Activated T-cell treated with anti-CD3 and anti-CD28 coated beads, Interleukin-2, amount 50 U/mL, for 48 hours (primary cell): ENCODE measurements at regions not wholly inside any gene's neighbourhood (a gene's known extent, or its start where the extent isn't known, plus 50 kb on each side); places are given as distances from the start of the nearest gene placed in this dataset.
A peak's percentile ranks its signal among the peaks of the same experiment; 100 is the strongest.
"Not testable (repeated sequence)": the region's sequence is repeated elsewhere in the genome, so short reads cannot be mapped to it uniquely, and the experiment has no call there.

Experiments used
- DNase-seq, 2 experiments: peaks; one replicate each; pipeline ENCODE4 v3.0.0-alpha.2; 2020

DNA sequence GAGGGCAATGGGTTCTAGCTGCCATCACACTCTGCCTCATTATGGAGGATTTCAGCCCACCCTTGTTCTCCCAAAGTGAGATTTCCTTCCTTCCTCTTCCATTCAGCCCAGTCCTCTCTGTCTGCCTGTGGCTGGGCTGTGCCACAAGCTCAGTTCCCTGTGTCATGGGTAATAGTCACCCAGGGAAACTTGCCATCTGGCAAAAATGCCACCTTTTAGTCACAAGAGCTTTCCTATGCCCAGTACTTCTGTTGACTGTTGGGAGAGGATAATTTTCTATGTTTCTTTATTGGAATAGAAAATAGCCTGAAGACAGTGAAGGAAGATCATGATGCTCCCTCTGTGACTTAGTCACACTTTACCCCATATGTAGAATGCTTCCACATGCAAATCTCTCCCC, 71.4 kb downstream of the TLR4 start:
- DNase-seq = no peak

DNA sequence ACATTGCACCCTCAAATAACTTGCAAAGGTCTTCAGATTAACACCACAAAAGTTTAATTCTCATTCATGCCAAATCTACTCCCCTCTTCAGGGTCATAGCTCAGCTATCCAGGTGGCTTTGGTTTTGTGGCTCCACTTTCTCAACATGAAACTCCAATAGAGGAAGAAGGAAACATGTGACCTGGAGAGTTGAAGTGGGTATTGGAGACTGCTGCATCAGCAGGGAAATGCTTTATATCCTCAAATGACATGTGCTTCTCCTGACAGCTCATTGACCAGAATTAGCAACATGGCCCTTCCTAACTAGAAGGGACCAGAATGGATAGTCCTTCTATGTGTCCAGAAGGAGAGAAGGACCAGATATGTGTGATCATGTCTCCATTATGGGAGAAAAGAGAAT, 73.6 kb downstream of the TLR4 start:
- DNase-seq = no peak

DNA sequence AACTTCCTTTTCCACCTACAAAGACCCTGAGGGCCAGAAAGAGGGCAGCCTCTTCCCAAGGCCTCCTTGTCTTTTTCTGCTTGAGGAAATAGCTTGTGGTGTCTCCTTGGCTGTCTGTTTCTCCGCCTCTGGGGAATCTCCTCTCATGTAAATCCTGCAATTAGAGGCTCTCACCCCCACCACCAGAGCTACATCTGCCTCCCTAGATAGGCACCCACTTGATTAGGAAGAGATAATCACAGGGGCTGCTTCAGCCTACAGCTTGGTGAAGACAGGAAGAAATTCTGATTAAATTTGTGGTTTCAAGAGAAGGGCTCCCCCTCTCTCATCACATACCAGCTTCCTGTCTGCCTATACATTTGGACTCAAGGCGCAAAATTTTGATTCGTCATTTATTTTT, 75.6 kb downstream of the TLR4 start:
- DNase-seq = no peak

DNA sequence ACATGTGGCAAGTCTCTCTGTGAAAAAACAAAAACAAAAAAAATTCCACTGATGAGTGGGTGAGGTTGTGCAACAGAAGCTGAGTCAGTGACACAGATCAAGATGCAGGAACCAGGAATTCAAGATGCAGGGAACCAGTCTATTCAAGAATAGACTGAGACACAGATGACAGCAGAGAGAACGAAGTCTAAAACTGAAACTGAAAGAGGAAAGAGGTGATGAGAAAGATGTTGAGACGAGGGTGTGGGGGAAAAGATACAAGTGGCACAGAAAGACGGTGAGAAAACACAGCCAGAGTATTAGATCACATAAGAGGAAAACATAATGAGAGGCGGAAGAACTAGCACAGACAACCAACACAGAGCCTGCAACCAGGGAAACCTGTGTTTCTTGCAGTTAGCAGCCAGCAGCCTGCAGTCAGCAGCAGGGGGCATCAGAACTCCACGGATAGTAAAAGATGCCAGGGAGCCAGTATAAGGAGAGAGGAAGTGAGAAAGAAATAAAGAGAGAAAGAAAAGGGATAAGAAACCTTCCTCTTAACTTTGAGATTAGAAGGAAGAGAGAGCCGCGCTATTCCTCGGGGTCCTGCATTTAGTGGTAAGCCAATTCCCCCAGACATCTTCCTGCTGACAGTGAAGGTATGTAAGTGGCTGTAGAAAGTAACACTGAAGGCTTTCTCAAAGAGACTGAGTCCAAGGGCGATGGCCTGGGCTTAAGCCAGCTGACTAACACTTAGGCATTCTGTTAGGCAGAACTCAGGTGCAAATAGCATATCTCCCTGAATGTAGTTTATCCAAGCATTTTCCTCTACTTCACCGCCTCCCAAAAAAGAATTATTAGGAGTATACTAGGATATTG, 79.0 kb downstream of the TLR4 start:
- DNase-seq = peak; percentile 56 to 58

DNA sequence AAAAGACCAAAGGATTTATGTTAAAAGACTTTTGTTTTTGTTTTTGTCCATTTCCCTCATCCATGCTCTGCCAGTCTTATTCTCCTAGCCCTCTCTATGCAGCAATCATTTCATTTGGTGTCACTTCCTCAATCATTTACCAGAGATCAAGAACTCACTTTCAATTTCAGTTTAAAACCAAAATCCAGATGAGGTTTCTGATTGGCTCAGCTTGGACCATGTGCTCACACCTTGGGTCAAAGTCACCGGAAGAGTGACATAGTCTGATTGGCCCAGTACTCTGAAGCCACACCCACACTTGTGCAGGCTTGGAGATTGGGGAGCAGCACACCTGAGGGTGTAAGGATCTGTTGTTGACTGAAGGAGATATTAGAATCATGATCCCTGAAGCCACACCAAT, 79.6 kb downstream of the TLR4 start:
- no peak for DNase-seq

DNA sequence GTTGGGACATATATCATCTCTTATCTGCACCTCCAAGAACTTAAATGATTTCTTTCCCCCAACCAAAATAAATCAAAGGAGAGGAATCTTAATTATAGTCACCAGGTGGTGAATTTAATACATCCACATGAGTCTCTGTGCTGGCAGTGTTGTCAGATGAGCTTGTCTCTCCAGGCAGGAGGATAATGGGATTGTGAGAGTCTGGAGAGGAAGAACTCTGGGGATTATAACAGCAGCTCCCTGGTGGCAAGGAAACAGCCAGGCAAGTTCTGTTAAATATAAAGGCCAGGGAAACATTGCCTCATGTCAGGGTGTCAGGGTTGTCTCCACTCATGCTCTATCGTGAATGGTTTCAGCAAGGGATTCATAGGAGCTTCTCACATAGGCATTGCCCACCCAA, 80.8 kb downstream of the TLR4 start:
- DNase-seq = no peak

DNA sequence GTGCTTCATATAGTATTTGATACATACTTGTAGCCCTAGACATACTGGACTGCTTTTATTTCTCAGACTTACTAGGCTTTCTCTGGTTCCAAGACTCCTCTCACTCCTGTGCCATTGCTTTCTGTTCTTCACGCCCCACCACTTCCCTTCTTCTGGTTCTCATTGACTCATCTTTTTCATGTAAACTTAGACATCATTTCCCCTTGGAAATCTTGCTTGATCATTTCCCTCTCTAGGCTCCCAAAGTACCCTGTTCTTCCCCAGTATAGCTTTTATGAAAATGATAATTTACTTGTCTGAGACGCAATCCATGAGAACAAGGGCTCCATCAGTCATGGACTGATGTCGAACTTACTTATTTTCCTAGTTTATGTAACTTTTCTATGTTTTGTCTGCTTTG, 83.5 kb downstream of the TLR4 start:
- no peak for DNase-seq

DNA sequence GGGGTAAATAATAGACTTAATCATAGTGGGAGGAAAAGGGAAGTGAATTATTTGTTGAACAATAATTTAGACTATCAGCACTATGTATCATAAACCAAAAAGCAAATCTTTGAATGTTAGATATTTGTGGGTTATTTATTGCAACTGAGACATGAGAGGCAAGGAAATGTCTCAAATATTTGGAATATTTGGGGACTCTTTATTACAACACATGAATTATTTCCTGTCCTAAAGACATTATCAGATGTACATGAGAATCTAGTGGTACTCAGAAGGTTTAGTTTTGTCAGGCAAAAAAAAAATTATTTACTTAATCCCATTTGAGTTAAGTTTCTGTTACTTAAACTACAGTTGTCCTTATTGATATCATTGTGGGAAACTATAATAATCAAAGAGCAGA, 91.1 kb downstream of the TLR4 start:
- DNase-seq = no peak

DNA sequence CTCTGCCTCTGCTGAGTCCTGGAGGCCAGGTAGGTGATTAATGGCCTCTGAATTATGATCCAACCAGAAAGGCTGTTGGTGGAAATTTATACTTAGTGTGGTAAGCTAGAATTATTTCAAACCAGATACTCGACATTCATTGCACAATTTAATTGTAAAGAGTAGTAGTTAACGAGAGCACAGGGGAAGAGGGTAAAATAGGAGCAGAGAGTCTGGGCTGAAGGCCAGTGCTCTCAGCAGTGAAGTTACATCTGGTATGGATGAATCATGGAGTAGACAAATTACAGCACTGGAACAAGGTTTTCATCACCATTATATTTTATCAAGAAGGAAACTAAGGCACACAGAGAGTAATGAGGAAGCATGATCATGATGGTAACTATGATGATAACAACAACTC, 92.5 kb downstream of the TLR4 start:
- no peak for DNase-seq

DNA sequence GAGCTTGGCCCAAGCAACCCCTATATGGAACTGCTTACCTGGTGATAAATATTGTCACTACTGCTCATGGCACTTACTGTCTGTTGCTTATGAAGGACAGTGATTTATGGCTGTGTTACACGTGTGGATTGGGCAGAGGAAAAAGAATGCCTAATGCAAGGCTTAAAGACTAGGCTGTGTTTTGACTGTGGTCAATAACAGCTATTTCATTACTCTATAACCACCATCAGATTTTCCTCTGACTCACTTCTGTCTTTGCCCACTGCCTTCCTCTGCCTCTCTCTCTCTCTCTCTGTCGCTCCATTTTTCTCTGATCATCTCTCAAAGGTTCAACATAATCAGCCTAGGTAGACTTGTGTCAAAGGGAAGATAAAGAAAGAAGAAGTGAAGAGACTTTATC, 96.2 kb downstream of the TLR4 start:
- no peak for DNase-seq

DNA sequence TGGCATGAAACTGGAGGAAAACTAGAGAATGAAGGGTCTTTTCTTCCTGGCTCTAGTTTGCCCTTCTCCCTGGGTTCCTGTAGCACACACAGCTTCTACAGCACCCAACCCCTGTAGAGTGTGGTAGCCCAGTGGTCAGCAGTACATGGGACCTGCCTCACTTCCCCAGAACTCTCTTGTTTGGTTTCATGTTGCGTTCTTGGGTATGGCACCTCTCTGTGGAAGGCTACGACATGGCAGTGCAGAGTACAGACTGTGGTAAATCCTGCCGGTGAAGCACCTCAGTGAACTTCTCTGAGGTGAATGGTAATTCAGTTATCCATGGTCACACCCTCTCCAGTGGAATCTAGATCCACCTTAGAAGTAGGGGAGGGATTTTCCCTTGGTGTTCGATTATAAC, 105.5 kb downstream of the TLR4 start:
- no peak for DNase-seq

DNA sequence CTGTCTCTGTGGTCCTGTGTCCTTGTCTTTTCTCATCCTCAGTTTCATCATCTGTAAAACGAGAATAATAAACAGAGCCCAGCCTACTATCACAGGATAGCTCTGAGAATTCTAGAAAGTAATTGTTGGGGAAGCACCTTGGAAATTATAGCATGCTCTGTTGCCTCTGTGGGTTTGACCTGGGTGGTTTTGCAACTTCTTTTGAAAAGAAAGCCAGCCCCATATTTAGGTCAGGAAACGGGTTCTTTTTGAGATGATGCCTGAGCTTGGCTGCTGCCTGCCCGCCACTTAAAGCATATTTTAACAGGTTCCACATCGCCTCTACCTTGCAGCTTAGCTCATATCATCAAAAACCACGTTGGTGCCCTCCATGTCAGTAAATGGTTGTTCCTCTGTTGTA, 111.1 kb downstream of the TLR4 start:
- DNase-seq = no peak

DNA sequence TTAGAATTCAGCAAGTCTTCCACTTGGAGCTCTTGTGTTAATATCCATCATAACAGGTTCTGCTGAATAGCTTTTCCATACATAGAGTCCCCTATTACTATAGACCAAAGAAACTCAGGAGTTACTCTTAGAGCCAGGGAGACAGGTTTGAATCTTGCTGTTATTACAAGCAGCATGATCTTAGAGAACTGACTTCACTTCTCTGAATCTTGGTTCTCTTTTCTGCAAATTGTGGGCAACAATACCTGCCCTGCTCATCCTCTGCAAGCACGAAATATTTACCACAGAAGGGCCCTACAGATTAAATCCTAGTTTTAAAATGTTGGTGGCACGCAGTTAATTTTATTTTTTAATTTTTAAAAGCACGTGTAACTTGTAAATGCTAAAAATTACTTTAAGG, 111.7 kb downstream of the TLR4 start:
- DNase-seq = no peak

DNA sequence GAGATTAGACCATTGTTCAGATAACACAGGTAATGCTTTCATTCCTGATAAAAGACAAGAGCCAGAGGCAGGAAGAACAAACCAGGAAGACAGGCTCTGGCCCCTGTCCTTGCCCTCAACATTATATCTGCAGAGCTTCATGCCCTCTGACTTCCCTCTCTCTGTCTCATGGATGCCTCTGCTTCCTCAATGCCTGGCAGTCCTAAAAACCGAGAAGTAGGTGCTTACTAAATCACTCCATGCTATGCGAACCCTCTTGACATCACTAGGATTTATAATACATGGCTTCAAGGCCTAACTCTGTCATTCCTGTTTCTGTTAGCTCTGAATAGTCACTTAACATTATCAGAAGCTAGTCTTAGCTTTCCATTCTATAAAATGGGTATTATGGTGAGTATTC, 117.8 kb downstream of the TLR4 start:
- no peak for DNase-seq

DNA sequence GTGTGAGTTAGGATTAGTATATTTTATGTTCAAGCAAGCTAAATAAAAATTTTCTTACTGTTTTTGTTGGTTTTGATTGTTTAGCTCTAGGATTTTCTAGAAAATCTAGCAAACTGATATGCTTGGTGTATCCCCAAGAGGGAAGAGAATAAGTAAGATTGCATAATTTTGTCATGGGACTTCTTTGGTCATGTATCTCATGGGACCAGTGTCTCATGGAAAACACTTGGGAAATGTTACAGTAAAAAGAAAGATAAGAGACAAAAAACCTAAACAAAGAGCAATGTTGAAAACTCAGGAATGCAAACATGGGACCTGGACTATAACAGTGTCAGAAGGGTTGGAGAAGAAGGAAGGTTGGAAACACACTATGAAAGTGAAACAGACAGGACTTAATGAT, 119.4 kb downstream of the TLR4 start:
- no peak for DNase-seq

DNA sequence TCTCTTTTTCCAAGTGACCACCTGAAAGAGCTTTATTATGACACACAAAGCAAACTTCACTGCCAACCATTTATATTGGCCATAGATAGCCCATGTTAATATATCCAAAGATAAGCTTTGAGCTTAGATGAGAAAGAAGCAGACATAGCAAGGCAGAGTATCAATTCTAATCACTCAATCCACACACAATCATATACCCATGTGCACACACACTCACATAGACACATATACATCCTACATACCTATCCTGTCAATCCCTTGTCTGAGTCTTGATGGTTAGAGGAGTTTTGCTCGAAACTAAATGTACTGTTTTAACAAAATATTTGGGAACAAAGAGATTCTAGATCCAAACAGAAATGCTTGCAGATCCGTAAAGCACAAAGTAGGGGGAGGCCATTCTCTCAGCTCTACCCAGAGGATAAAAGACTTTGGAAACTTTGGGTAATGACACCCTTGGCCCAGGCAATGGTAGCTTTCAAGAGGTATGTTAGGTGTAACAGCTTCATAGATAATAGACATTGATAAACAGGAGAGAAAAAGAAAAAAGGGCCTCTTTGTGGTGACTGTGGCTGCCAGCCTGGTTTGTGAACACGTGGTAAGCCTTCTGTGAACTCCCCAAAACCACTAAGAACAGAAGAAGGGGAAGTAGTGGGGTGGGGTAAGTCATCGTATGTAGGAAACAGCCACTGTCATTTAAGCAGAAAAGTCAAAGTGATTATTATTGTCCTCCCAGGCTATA, 121.6 kb downstream of the TLR4 start:
- DNase-seq = peak; percentile 35 to 54

DNA sequence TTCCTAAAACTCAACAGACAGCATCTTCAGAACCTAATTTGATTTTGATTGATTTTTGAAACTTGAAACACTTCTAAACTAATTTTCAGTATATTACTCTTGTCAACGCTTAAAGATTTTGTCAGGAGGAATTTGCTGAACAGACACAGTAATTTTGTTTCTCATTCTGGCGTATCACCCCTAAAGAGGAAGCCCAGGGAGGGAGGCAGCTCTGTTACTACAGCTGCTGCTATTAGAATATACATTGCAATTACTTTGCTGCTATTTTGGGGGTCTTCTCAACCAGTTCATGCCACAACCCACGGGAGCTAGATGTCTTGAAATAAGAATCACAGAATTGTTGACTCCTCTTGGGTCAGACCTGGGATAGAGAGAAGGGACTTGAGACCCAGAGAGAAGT, 122.6 kb downstream of the TLR4 start:
- no peak for DNase-seq

DNA sequence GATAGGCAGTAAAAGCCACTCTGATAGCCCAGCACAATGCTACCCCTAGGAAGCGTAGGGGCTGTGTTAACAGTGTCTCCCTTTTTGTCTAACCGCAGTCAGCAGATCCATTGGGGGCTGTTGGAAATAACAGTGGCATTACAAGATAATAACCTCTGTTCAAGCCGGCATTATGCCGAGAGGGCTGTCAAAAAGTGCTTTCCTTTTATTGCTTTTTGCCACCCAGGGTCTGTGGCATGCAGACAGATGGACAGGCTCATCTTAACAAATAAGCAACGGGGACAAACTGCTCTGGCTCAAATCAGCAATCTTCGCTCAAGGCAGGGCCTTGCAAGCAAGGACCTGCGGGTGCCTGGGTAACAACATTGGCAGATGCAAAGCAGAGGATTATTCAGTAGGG, 123.3 kb downstream of the TLR4 start:
- no peak for DNase-seq

DNA sequence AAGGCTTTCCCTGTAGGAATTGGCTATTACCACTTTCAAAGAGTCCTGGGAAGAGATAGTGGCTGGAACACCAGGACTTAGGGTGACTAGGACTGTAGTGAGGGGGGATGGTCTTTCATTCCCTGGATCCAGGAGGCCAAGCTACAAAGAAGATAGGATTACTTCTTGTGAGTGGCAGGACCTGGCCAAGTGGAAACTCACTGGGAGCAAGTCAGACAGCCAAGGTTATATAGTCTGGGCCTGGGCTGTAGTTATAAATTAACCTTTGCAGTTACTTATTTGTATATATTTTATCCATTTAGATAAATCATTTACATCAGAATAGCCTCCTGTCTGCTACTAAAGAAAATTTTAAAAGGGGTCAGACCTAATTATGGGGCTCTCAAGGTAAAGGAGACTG, 124.3 kb downstream of the TLR4 start:
- DNase-seq = no peak

DNA sequence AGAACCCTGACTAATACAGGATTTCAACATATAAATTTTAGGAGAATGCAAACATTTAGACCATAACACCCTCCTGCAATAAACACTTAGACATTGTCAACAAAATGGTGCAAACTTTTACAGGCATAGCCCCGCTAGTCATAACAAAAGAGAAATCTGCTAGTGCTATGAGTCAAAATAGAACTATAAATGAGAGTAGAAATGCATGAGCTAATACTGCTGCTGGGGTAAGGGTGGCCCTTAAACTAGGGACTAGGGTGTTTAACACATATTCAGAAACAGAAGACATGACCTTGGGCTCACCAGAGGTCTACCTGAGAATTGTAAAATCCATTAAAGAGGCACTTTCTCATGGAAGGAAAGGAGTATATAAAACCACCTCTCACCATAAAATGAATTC, 131.6 kb downstream of the TLR4 start:
- no peak for DNase-seq

DNA sequence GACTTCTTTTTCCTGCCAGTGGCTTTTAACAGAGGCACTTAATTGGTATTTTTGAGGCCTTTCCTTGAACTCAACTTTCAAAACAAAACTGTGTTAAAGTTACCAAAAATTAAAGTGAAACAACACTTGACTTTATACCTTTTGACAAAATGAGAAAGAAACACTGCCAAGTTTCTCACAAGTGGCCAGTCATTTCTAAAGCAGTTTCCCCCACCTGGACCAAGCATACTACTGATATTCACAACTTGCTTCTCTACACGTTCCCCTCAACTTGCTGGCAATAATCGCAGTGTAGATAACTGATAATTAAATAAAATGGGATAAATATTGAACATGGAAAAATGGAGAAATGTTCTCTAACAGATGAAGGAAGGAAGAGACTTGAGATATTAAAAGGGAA, 135.7 kb downstream of the TLR4 start:
- no peak for DNase-seq

DNA sequence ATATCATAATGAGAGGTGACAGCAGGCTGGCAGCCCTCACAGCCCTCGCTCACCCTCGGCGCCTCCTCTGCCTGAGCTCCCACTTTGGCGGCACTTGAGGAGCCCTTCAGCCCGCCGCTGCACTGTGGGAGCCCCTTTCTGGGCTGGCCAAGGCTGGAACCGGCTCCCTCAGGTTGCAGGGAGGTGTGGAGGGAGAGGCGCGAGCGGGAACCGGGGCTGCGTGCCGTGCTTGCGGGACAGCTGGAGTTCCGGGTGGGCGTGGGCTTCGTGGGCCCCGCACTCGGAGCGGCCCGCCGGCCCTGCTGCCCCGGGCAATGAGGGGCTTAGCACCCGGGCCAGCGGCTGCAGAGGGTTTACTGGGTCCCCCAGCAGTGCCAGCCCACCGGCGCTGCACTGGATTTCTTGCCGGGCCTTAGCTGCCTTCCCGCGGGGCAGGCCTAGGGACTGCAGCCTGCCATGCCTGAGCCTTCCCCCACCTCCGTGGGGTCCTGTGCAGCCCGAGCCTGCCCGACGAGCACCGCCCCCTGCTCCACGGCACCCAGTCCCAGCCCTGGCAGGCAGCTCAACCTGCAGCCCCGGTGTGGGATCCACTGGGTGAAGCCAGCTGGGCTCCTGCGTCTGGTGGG, 147.7 kb downstream of the TLR4 start:
- DNase-seq = not testable (repeated sequence)

DNA sequence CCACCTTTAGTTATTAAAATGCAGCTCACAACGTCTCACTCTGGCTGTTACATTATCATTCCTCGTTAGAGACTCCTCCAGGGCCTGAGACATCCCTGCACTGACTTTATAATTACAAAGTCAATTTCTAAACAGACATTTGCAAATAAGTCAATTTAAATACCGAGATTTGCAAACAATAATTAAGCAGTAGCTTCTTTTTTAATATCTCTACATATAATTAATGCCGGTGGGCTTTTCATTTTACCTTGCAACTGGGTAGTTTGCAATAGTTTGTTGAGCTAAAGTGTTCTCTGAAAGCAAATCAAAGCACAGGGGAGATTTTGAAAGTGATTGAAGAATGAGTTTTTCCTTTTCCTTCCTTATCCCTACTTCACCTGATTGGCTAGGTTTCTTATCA, 154.4 kb downstream of the TLR4 start:
- DNase-seq = no peak

DNA sequence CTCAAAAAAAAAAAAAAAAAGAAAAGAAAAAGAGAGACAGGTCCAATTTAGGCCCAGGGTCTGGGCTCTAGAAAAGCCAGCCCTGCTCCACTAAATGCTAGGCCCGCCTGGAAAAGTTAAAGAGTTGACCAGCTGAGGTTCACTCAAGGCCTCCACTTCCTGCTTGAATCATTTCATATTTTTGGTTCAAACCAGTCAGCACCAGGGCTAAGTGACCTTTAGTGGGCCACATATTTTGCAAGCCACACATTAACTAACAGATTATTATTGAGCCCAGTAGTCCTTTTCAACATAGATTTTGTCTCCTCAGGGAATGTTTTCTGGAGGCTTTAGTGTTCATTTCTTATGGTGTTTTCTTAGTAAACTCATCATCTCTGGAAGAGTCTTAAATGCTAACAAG, 156.6 kb downstream of the TLR4 start:
- DNase-seq = no peak
